K562 (cell line): ENCODE measurements at regions not wholly inside any gene's neighbourhood (a gene's known extent, or its start where the extent isn't known, plus 50 kb on each side); places are given as distances from the start of the nearest gene placed in this dataset.

ENCODE experiments used
- ATAC-seq: fragments of 200-7000 bp; cut with Tn5 transposase; 3 replicates; pipeline ENCODE4 v1.9.1; 2020; ENCODE audit warnings: moderate library complexity
- BruUV-seq: library from RNA; stranded (reverse); fragments of 400-500 nt; replicated peaks from 2 replicates; lab custom pipeline; 2021; lab: Mats Ljungman, UMichigan
- CTCF ChIA-PET: fragments of 300-600 bp; formaldehyde crosslinking; extraction: SDS; loops from one replicate; lab custom pipeline; 2021; ENCODE audit warnings: low intra/inter-chr PET ratio; lab: Yijun Ruan, JAX
- POLR2A ChIA-PET: fragments of 300-600, 350-650 bp; sonication (Branson Sonifier 250); formaldehyde crosslinking; extraction: SDS; loops from one replicate; lab custom pipeline; 2021; ENCODE audit warnings: antibody characterized with exemption, inconsistent platforms; lab: Yijun Ruan, JAX
- DNase-seq, 4 experiments: peaks; one replicate each; pipeline versions ENCODE4 v3.0.0 to v3.0.0-alpha.2; 2011 to 2018; ENCODE audit warnings: low spot score in 3 of 4, mixed read lengths in 3 of 4; ENCODE audit errors: extremely low read depth in 1 of 4
- FAIRE-seq: peaks from 2 replicates; lab custom pipeline; 2011; peaks lifted over from hg19 to GRCh38; lab: Jason Lieb, UNC
- H2AFZ ChIP-seq: 2 replicates; pipeline ENCODE4 v1.6.0; 2011; ENCODE audit warnings: low read depth, low read length, control low read depth, inconsistent platforms
- H3K27ac ChIP-seq: fragments of 200-600 bp; 3 replicates; pipeline ENCODE4 v1.8.0; 2011; ENCODE audit warnings: low read depth, mild to moderate bottlenecking, control low read depth, inconsistent platforms, low read length, moderate library complexity, mixed read lengths; ENCODE audit errors: extremely low read depth
- H3K27me3 ChIP-seq, 2 experiments: fragments of 300-600 bp in 1 of 2; 2 replicates in 1 of 2; 3 replicates in 1 of 2; pipeline versions ENCODE4 v1.6.0 to v1.8.0; 2011; ENCODE audit warnings: inconsistent platforms in 2 of 2, low read length in 2 of 2, mild to moderate bottlenecking in 1 of 2, mixed read lengths in 1 of 2, moderate library complexity in 1 of 2; ENCODE audit not compliant: control insufficient read depth in 2 of 2, insufficient read depth in 2 of 2
- H3K36me3 ChIP-seq: fragments of 300-600 bp; 3 replicates; pipeline ENCODE4 v1.8.0; 2011; ENCODE audit warnings: mild to moderate bottlenecking, low read length, inconsistent platforms; ENCODE audit not compliant: control insufficient read depth, insufficient read depth
- H3K4me1 ChIP-seq, 2 experiments: fragments of 200-600 bp in 1 of 2; replicated peaks in 1 of 2; 2 replicates in 1 of 2; 3 replicates in 1 of 2; pipeline versions ENCODE4 v1.5.1 to v1.8.0; 2011; ENCODE audit warnings: inconsistent platforms in 2 of 2, low read length in 2 of 2, mild to moderate bottlenecking in 1 of 2, mixed read lengths in 1 of 2, moderate library complexity in 1 of 2; ENCODE audit not compliant: control insufficient read depth in 2 of 2, insufficient read depth in 2 of 2
- H3K4me2 ChIP-seq: 2 replicates; pipeline ENCODE4 v1.6.1; 2011; ENCODE audit warnings: low read length, control low read depth, inconsistent platforms, mixed read lengths; ENCODE audit not compliant: insufficient read depth
- H3K4me3 ChIP-seq: fragments of 200-600 bp; sonication (generic), shearing (Covaris generic); 2 replicates; pipeline ENCODE4 v1.5.1; 2016; ENCODE audit warnings: control low read depth, inconsistent platforms
- H3K79me2 ChIP-seq: fragments of 200-600 bp; 3 replicates; pipeline ENCODE4 v1.8.0; 2011; ENCODE audit warnings: low read length, inconsistent platforms; ENCODE audit not compliant: control insufficient read depth, insufficient read depth
- H3K9ac ChIP-seq, 2 experiments: 2 replicates each; pipeline versions ENCODE4 v1.6.0 to v1.6.1; 2011; ENCODE audit warnings: low read depth in 2 of 2, low read length in 2 of 2, control low read depth in 1 of 2, inconsistent platforms in 1 of 2, mild to moderate bottlenecking in 1 of 2, mixed read lengths in 1 of 2; ENCODE audit not compliant: insufficient read depth in 1 of 2
- H3K9me1 ChIP-seq: one replicate; pipeline ENCODE4 v1.6.0; 2011; ENCODE audit warnings: inconsistent platforms, mild to moderate bottlenecking, low read length, moderate library complexity; ENCODE audit not compliant: control insufficient read depth, insufficient read depth
- H3K9me3 ChIP-seq: replicated peaks from 2 replicates; pipeline ENCODE4 v1.5.1; 2011; ENCODE audit warnings: low read depth, low read length, inconsistent platforms; ENCODE audit not compliant: control insufficient read depth, insufficient read depth
- H4K20me1 ChIP-seq: replicated peaks from 2 replicates; pipeline ENCODE4 v1.6.1; 2011; ENCODE audit warnings: low read length, inconsistent platforms, mixed read lengths; ENCODE audit not compliant: control insufficient read depth, insufficient read depth
- RBM34 ChIP-seq: fragments of 200-400 bp; formaldehyde crosslinking; IDR thresholded peaks from 2 replicates; pipeline ENCODE4 v1.6.1; 2018; ENCODE audit warnings: low read length, borderline replicate concordance; ENCODE audit not compliant: insufficient read depth
- TAF7 ChIP-seq: fragments of 450-650 bp; IDR thresholded peaks from 2 replicates; pipeline ENCODE4 v1.6.1; 2016; ENCODE audit warnings: missing genetic modification characterization, missing compliant biosample characterization
- TRIM24 ChIP-seq, 2 experiments: fragments of 450-650 bp; IDR thresholded peaks; 2 replicates each; pipeline ENCODE4 v1.6.1; 2016
- ZNF445 ChIP-seq: fragments of 250-450 bp; sonication (Bioruptor Pico); IDR thresholded peaks from 2 replicates; pipeline ENCODE4 v1.4.0; 2020; ENCODE audit warnings: low read depth, mild to moderate bottlenecking, moderate library complexity
- WGBS: fragments of 100-300 bp; shearing (Covaris generic); methylation state at CpG from one replicate; pipeline ENCODE4 v1.1.6; 2016; ENCODE audit warnings: low coverage, mixed read lengths; ENCODE audit not compliant: insufficient coverage; ENCODE audit errors: missing lambda C conversion rate; 5-methylcytosine and 5-hydroxymethylcytosine counted together
- in situ Hi-C: fragments of 300-500 bp; cut with MboI; formaldehyde crosslinking; loops from 4 replicates; pipeline ENCODE4 v1.15.0; 2018; ENCODE audit warnings: inconsistent platforms, mixed read lengths
- intact Hi-C: fragments of 100-400 bp; cut with micrococcal nuclease; formaldehyde crosslinking; loops from 2 replicates; pipeline ENCODE4 v1.14.2; 2022

- H3K79me2 ChIP-seq, result no peaks in the 10 kb centered on the region
- no peaks in the 10 kb centered on the region for H3K27me3 ChIP-seq
- intact Hi-C loops, result no loop called here
- no peaks in the 10 kb centered on the region for H3K9me1 ChIP-seq
- TF ChIP-seq ZNF445 (no peak), RBM34 (no peak), TRIM24 (IDR thresholded peaks at IDR 0.05) (no peak), TAF7 (no peak)
- TF ChIP-seq, all 486 proteins: peak for 0
- in situ Hi-C loops, result no loop called here
- Histone ChIP-seq H2AFZ (no peak overlapping the region), H3K36me3 (no peaks in the 10 kb centered on the region), H3K4me1 (no peaks in the 10 kb centered on the region), H3K4me2 (no peak overlapping the region), H3K9ac (no peak overlapping the region), H3K9me3 (no peaks in the 10 kb centered on the region), H3K4me3 (no peak overlapping the region), H4K20me1 (no peaks in the 10 kb centered on the region), H3K27ac (no peak overlapping the region)
- CTCF ChIA-PET, result no interaction called here
- 0% methylated on average over 1 of the region's 1 CpG for WGBS
- POLR2A ChIA-PET, result no interaction called here
- no peak for FAIRE-seq
- BruUV-seq, result no TSS peak
- DNase-seq, result no peak
- no peak for ATAC-seq
These were observed 236.3 kb downstream of the ZNF536 start for GRCh38 chr19:30608471-30608870.
